Smooth muscle cell (in vitro differentiated cells): ENCODE measurements at regions not wholly inside any gene's neighbourhood (a gene's known extent, or its start where the extent isn't known, plus 50 kb on each side); places are given as distances from the start of the nearest gene placed in this dataset.

Source experiments
- DNase-seq: peaks from one replicate; lab custom pipeline; 2025; ENCODE audit not compliant: unreplicated experiment; lab: John Stamatoyannopoulos, UW
- H2AFZ ChIP-seq: fragments of 200-600 bp; sonication (generic); 2 replicates; pipeline ENCODE4 v1.6.0; 2016; ENCODE audit warnings: antibody characterized with exemption, low read depth, mild to moderate bottlenecking
- H3F3A ChIP-seq: fragments of 200-600 bp; sonication (generic); 2 replicates; pipeline ENCODE4 v1.6.0; 2017; ENCODE audit warnings: antibody characterized with exemption, low read depth
- H3K27ac ChIP-seq: fragments of 200-600 bp; sonication (generic); 2 replicates; pipeline ENCODE4 v1.5.1; 2016; ENCODE audit warnings: low read depth, mild to moderate bottlenecking
- H3K27me3 ChIP-seq: fragments of 200-600 bp; sonication (generic); 2 replicates; pipeline ENCODE4 v1.6.1; 2016; ENCODE audit warnings: low read depth, mild to moderate bottlenecking
- H3K36me3 ChIP-seq: fragments of 200-600 bp; sonication (generic); 2 replicates; pipeline ENCODE4 v1.5.1; 2016; ENCODE audit warnings: low read depth
- H3K4me1 ChIP-seq: fragments of 200-600 bp; sonication (generic); 2 replicates; pipeline ENCODE4 v1.5.1; 2016; ENCODE audit warnings: low read depth
- H3K4me2 ChIP-seq: fragments of 200-600 bp; sonication (generic); 2 replicates; pipeline ENCODE4 v1.6.0; 2016; ENCODE audit warnings: mild to moderate bottlenecking
- H3K4me3 ChIP-seq: fragments of 200-600 bp; sonication (generic); 2 replicates; pipeline ENCODE4 v1.5.1; 2016; ENCODE audit warnings: mild to moderate bottlenecking
- H3K79me2 ChIP-seq: fragments of 200-600 bp; sonication (generic); 2 replicates; pipeline ENCODE4 v1.6.0; 2016; ENCODE audit warnings: low read depth, mild to moderate bottlenecking
- H3K9ac ChIP-seq: fragments of 200-600 bp; sonication (generic); 2 replicates; pipeline ENCODE4 v1.6.0; 2016; ENCODE audit warnings: low read depth
- H3K9me3 ChIP-seq: fragments of 200-600 bp; sonication (generic); replicated peaks from 2 replicates; pipeline ENCODE4 v1.5.1; 2016; ENCODE audit warnings: low read depth
- H4K20me1 ChIP-seq: fragments of 200-600 bp; sonication (generic); 2 replicates; pipeline ENCODE4 v1.6.0; 2016; ENCODE audit warnings: low read depth
- CTCF ChIP-seq: fragments of 200-600 bp; sonication (generic); IDR thresholded peaks from 2 replicates; pipeline ENCODE4 v1.5.1; 2017; ENCODE audit warnings: borderline replicate concordance, mild to moderate bottlenecking, antibody characterized with exemption; ENCODE audit not compliant: insufficient read depth, poor library complexity, severe bottlenecking
- WGBS: methylation state at CpG from one replicate; pipeline ENCODE4 v1.1.7; 2016; ENCODE audit warnings: low lambda C conversion rate; 5-methylcytosine and 5-hydroxymethylcytosine counted together

- DNase-seq = no peak
- Histone ChIP-seq H3K4me2 (peak overlapping the region; percentile 45), H2AFZ (no peak overlapping the region), H3F3A (no peaks in the 10 kb centered on the region), H3K36me3 (no peaks in the 10 kb centered on the region), H3K79me2 (no peaks in the 10 kb centered on the region), H3K4me1 (peaks cover 10% of the 10 kb centered on the region), H3K4me3 (no peak overlapping the region), H3K9ac (no peak overlapping the region), H3K27me3 (no peaks in the 10 kb centered on the region), H3K9me3 (no peaks in the 10 kb centered on the region), H4K20me1 (no peaks in the 10 kb centered on the region), H3K27ac (peak overlapping the region; percentile 28)
- TF ChIP-seq CTCF = no peak
- WGBS = 83% methylated on average over 8 of the region's 8 CpGs
Measured at GRCh38 chr9:87270848-87271234, 226.8 kb upstream of the DAPK1 start.

GRCh38 chr9:87271696-87272477, 225.8 kb upstream of the DAPK1 start:
- Histone ChIP-seq H3K27me3 (no peaks in the 10 kb centered on the region), H3K36me3 (no peaks in the 10 kb centered on the region), H3K4me1 (peaks cover 10% of the 10 kb centered on the region), H3K4me3 (no peak overlapping the region), H3K9ac (no peak overlapping the region), H3K4me2 (peak overlapping the region; percentile 3), H3K9me3 (no peaks in the 10 kb centered on the region), H3K27ac (no peak overlapping the region), H3F3A (no peaks in the 10 kb centered on the region), H4K20me1 (no peaks in the 10 kb centered on the region), H2AFZ (no peak overlapping the region), H3K79me2 (no peaks in the 10 kb centered on the region)
- 73% methylated on average over 4 of the region's 4 CpGs for WGBS
- no peak for DNase-seq
- TF ChIP-seq CTCF = no peak

- Histone ChIP-seq H3K4me1 (peaks cover 6% of the 10 kb centered on the region), H3K79me2 (no peaks in the 10 kb centered on the region), H3K9ac (no peak overlapping the region), H3K9me3 (no peaks in the 10 kb centered on the region), H3K4me2 (no peak overlapping the region), H3K27ac (no peak overlapping the region), H3K36me3 (no peaks in the 10 kb centered on the region), H4K20me1 (no peaks in the 10 kb centered on the region), H3K27me3 (no peaks in the 10 kb centered on the region), H2AFZ (no peak overlapping the region), H3K4me3 (no peak overlapping the region), H3F3A (peaks cover 11% of the 10 kb centered on the region)
- TF ChIP-seq CTCF = no peak
- DNase-seq = no peak
- WGBS = 88% methylated on average over 9 of the region's 9 CpGs
Measured at GRCh38 chr9:87275047-87275725, 222.5 kb upstream of the DAPK1 start.
